T-helper 17 cell (primary cell): ENCODE measurements at regions not wholly inside any gene's neighbourhood (a gene's known extent, or its start where the extent isn't known, plus 50 kb on each side); places are given as distances from the start of the nearest gene placed in this dataset.

Experiments
- ATAC-seq: fragments of 150-1000 bp; cut with Tn5 transposase; 2 replicates; pipeline ENCODE4 v1.10.0; 2021; ENCODE audit warnings: mild to moderate bottlenecking, moderate library complexity
- DNase-seq, 3 donors: peaks; one replicate each; pipeline versions ENCODE4 v3.0.0 to v3.0.0-alpha.2; 2020 to 2021
- H3K9me3 ChIP-seq: one replicate; pipeline ENCODE4 v1.7.0; 2013; ENCODE audit warnings: low read length, mild to moderate bottlenecking; ENCODE audit not compliant: control insufficient read depth, poor library complexity, severe bottlenecking
- H3K27ac Mint-ChIP-seq: one replicate; pipeline ENCODE4 v1.8.0; 2022; ENCODE audit warnings: mild to moderate bottlenecking, moderate library complexity, mixed read lengths
- H3K27me3 Mint-ChIP-seq: one replicate; pipeline ENCODE4 v1.8.0; 2022; ENCODE audit warnings: mixed read lengths
- H3K36me3 Mint-ChIP-seq: one replicate; pipeline ENCODE4 v1.8.0; 2022; ENCODE audit warnings: low read depth, mixed read lengths
- H3K4me1 Mint-ChIP-seq: one replicate; pipeline ENCODE4 v1.8.0; 2022; ENCODE audit warnings: mild to moderate bottlenecking, mixed read lengths
- H3K4me3 Mint-ChIP-seq: one replicate; pipeline ENCODE4 v1.8.0; 2022; ENCODE audit warnings: mild to moderate bottlenecking, moderate library complexity, mixed read lengths

DNA sequence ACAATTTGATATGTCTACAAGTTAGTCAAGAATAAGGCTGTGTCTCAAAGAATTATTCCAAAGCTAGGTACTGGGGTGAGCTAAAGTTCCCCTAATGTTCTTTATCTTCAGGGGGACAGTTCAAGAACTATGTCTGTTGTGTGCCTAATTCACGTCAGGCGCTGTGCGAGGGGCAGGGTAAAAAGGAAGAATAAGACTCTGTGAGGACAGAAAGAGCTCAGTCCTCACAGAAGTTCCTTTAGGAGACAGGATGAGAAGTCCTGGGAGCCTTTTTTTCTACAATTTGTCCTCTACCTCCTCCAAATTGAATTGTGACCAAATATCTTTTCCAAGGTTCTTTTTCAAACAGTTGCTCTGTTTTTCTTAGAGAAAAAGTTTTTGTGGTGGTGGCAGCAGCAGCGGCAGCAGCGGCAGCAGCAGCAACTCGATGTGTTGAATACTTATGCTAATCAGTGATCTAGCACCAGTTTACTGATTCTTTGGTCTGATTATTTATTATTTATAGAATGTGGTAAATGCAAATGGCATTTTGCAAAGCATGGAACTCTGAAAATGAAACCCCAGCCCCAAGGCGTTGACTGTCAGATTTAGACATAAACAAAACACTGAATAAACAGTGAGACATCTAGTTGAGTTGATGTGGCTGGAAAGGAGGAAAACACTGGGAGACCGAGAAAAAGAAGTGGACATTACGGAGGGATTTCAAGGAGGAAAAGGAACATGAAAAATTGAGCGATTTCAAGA, 88.6 kb downstream of the GTPBP8 start:
- ATAC-seq (no peak), DNase-seq (no peak)
- Mint-ChIP-seq H3K27ac (no peak overlapping the region), H3K27me3 (no peaks in the 10 kb centered on the region), H3K4me3 (no peak overlapping the region), H3K4me1 (no peaks in the 10 kb centered on the region), H3K36me3 (peaks cover 2% of the 10 kb centered on the region)
- no peaks in the 10 kb centered on the region for H3K9me3 ChIP-seq

DNA sequence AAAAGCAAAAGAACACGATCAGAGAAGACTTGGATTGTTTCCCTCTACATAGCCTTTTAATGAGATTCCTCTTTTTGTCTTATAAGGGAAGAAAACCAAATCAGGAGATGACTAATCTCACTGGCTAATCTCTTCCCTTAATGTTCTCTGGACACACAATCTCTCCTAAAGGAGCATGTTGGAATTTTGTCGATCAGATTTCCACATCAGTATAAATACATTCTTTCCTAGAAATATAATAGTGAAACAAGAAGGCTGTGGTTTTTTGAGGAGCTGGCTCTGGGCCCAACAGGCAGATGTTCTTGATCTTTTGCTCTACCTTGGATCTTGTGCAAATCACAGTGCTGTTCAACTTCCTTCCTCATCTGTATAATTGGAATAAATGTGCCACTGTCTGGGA, 94.0 kb downstream of the GTPBP8 start:
- Mint-ChIP-seq H3K36me3 (peaks cover 6% of the 10 kb centered on the region), H3K27ac (no peak overlapping the region), H3K4me1 (peaks cover 2% of the 10 kb centered on the region), H3K4me3 (no peak overlapping the region), H3K27me3 (no peaks in the 10 kb centered on the region)
- no peaks in the 10 kb centered on the region for H3K9me3 ChIP-seq
- no peak for DNase-seq
- no peak for ATAC-seq

DNA sequence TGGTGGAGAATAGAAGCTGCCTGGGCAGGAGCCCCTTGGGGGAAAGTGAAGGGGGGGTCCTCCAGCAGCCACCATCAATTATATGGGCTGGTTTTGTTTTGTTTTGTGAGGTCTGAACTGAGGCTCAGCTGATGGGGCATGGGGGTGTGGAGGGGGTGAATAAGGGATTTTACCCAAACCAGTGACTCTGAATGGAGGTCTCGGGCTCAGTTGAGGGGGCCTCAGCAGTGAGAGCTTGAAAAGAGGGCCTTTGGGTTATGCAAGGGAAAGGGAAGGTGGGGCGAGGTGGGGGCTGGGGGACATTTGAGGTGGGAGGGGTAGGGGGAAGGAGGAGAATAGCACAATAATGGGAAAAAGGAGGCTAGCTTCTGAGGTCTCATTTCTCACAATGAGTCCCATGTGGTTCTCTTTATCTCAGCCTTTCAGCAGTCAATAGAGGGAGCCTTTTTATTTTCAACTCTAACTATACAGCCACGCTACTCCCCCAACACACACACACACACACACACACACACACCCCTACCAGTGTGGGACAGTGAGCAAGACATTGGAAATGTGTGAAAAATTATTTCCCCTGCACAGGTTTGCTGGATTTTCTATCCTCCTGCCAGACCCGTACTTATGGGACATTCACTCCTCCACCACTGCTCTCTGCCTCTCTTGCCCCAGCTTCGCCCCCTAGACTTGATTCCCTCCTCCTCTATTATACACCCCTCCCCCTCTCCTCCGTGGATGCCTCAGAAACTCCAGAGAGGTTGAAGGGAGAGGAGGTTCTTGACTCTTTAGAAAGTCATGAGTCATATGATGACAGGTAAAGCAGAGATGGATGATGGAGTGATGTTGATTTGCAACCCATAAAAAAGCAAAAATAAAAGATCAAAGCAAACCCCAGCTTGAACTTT, 96.0 kb downstream of the GTPBP8 start:
- no peaks in the 10 kb centered on the region for H3K9me3 ChIP-seq
- no peak overlapping the region for H3K27ac Mint-ChIP-seq
- no peak for DNase-seq
- no peak overlapping the region for H3K4me3 Mint-ChIP-seq
- no peak for ATAC-seq
- peaks cover 2% of the 10 kb centered on the region for H3K4me1 Mint-ChIP-seq
- peaks cover 13% of the 10 kb centered on the region for H3K36me3 Mint-ChIP-seq
- H3K27me3 Mint-ChIP-seq: no peaks in the 10 kb centered on the region

DNA sequence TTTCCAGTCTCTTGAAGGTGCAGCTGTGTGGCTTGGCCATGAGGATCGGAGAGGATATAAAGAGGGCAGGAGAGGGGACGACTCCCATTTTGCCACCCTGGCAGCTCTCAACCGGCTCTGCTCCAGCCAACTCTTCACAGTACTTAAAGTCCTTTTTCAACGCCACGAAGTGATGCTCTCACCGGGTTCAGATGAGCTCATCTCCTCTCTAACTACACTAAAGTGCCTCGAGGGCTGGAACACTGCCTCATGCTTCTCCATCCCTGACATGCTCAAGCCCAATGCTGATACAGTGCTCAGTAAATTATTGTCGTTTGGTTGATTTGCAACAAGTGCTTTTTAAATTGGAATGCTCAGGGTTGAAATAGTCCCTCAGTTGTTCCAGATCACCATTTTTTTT, 97.8 kb downstream of the GTPBP8 start:
- ATAC-seq (no peak), DNase-seq (no peak)
- Mint-ChIP-seq H3K36me3 (peaks cover 11% of the 10 kb centered on the region), H3K27ac (no peak overlapping the region), H3K4me1 (peaks cover 2% of the 10 kb centered on the region), H3K4me3 (no peak overlapping the region), H3K27me3 (no peaks in the 10 kb centered on the region)
- H3K9me3 ChIP-seq: no peaks in the 10 kb centered on the region

DNA sequence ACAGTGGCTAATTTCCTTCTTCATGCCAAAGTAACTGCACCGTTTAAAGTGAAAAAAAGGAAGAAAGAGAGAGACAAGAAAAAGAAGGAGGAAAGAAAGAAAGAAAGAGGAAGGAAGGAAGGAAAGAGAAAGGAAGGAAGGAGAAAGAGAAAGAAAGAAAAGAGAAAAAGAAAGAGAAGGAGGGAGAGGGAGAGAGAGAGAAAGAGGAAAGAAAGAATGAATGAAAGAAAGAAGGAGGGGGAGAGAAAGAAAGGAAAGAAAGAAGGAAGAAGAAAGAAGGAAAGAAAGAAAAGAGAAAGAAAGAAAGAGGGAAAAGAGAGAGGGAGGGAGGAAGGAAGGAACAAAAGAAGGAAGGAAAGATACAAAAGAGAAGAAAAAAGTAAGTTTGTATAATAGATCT, 100.6 kb downstream of the GTPBP8 start:
- H3K4me3 Mint-ChIP-seq: no peak overlapping the region
- no peak for DNase-seq
- no peak for ATAC-seq
- H3K9me3 ChIP-seq: no peaks in the 10 kb centered on the region
- H3K36me3 Mint-ChIP-seq: peaks cover 8% of the 10 kb centered on the region
- no peaks in the 10 kb centered on the region for H3K27me3 Mint-ChIP-seq
- H3K4me1 Mint-ChIP-seq: peaks cover 2% of the 10 kb centered on the region
- H3K27ac Mint-ChIP-seq: no peak overlapping the region

DNA sequence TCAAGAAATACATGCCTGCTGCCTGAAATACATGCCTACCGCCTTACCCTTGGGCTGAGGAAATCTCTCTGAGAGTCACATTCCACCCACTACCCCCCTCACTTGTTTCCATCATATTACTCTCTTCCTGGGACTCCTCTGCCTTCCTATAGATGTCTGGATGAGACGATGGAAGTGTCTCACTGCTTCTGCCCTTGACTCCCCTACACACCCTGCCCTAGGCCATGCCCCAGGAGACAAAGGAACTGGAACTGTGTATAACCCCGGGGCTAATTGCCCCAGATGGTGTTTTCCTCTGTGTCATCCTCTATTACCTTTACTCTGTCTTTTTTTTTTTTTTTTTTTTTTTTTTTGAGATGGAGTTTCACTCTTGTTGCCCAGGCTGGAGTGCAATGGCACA, 102.0 kb downstream of the GTPBP8 start:
- Mint-ChIP-seq H3K4me1 (peaks cover 3% of the 10 kb centered on the region), H3K4me3 (no peak overlapping the region), H3K27ac (no peak overlapping the region), H3K27me3 (no peaks in the 10 kb centered on the region), H3K36me3 (peaks cover 8% of the 10 kb centered on the region)
- H3K9me3 ChIP-seq: no peaks in the 10 kb centered on the region
- DNase-seq: no peak
- ATAC-seq: no peak

DNA sequence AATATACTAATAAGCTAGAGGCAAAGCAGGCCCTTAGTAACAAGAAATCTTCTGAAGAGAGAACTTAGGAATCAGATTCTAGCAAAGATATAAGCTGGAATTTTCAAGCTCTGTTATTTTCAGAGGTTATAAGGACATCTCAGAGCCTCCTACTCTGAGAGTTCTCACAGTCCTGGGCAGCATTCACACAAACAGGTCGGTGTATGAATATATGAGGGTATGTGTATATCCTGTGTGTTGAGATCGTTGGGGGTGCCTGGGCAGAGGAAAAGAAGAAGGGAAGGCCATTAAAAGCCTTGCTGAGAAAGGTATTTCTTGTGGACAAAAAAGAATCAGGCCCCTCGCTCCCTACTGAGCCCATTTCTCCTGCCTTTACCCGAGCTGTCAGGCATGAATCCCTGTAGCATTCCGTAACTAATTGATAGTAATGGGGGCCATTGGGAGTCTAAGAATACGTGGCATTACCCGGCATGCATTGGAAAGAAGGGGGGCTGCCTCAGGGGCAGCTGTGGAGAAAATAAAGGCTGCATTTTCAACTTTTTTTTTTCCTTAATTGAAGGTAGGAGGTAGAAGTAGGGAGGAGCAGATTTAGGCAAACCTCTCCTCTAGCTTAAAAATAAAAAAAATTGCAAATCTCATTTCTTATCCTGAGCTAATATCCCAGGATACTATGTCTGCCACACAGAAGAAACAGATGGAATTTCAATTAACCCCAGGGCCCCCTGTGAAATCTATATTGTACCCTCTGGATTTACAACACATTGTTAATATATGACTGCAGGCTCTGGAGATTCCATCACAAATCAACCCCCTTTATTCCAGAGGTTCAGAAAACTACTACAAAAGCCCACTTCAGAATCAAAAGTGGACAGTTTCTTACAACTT, 103.8 kb downstream of the GTPBP8 start:
- H3K27me3 Mint-ChIP-seq: no peaks in the 10 kb centered on the region
- no peak overlapping the region for H3K27ac Mint-ChIP-seq
- peaks cover 6% of the 10 kb centered on the region for H3K36me3 Mint-ChIP-seq
- no peak for ATAC-seq
- peaks cover 2% of the 10 kb centered on the region for H3K4me1 Mint-ChIP-seq
- no peaks in the 10 kb centered on the region for H3K9me3 ChIP-seq
- DNase-seq: no peak
- H3K4me3 Mint-ChIP-seq: no peak overlapping the region

DNA sequence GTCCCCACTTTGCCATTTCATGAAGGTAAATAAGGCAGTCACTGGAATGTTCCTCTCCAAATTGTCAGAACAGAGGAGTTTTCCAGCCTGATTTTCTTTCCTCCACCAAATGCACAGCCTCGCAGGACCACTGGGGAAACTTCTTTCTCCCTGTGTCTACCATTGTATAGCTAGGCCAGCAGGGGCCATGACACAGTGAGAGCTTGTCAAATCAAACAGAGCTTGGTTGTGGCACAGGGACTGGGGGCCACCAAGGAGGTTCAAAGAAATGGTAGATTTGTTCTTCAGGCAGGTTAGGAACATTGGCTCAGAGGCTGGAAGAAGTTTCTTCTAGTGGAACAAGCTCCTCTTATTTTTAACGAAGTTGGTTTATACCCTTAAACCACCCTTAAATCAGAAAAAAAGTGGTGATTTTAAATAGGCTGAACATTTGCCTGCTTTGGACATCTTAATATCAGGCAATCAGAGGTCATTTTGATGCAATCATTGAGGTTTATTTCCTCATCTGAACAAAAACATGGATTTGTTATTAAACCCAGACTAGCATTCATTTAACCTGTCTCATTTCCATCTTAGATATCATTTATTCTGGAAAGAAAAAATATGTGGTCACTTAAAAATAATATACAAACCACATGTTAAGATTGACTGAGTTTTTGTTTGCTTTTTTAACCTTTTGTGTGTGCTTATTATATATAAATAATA, 105.6 kb downstream of the GTPBP8 start:
- Mint-ChIP-seq H3K4me3 (no peak overlapping the region), H3K36me3 (peaks cover 2% of the 10 kb centered on the region), H3K27me3 (no peaks in the 10 kb centered on the region), H3K4me1 (peaks cover 2% of the 10 kb centered on the region), H3K27ac (no peak overlapping the region)
- no peaks in the 10 kb centered on the region for H3K9me3 ChIP-seq
- DNase-seq (no peak), ATAC-seq (no peak)

DNA sequence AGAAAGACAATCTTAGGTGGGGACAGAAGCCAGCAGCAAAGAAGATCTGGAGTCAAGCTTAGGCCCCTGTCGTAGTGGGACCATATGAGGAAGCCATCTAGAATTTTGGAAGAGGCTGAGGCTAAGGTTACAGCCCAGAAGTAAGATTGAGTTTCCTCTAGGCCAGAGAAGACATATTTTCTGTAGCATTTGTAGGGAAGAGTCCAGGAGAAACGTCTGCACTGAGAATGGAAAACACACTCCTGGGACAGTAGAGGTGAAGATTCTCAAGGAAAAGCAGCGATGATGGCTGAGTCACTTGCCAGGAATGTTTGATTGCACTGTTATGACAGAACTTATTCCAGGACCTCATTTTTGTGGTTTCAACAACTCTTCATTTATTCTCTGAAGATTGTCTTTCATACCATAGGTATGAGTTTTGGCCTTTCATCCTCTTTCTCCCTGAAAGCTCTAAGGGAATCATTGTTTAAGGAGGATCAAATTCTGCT, 107.2 kb downstream of the GTPBP8 start:
- H3K4me3 Mint-ChIP-seq: no peak overlapping the region
- DNase-seq (no peak), ATAC-seq (no peak)
- no peaks in the 10 kb centered on the region for H3K27me3 Mint-ChIP-seq
- peaks cover 2% of the 10 kb centered on the region for H3K4me1 Mint-ChIP-seq
- no peaks in the 10 kb centered on the region for H3K9me3 ChIP-seq
- no peaks in the 10 kb centered on the region for H3K36me3 Mint-ChIP-seq
- H3K27ac Mint-ChIP-seq: no peak overlapping the region

DNA sequence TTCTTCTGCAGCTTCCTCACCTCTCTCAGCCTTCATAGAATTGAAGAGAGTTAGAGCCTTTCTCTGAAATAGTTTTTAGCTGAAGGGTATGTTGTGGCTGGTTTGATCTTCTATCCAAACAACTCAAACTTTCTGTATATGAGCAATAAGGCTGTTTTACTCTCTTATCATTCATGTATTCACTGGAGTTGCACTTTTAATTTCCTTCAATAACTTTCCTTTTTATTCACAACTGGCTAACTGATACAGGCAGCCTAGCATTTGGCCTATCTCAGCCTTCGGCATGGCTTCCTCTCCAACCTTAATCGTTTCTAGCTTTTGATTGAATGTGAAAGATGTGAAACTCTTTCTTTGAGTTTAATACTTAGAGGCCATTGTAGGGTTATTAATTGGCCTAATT, 109.3 kb downstream of the GTPBP8 start:
- H3K27me3 Mint-ChIP-seq: no peaks in the 10 kb centered on the region
- DNase-seq: no peak
- no peak for ATAC-seq
- H3K27ac Mint-ChIP-seq: no peak overlapping the region
- H3K36me3 Mint-ChIP-seq: no peaks in the 10 kb centered on the region
- H3K4me1 Mint-ChIP-seq: peaks cover 2% of the 10 kb centered on the region
- no peak overlapping the region for H3K4me3 Mint-ChIP-seq
- no peaks in the 10 kb centered on the region for H3K9me3 ChIP-seq

DNA sequence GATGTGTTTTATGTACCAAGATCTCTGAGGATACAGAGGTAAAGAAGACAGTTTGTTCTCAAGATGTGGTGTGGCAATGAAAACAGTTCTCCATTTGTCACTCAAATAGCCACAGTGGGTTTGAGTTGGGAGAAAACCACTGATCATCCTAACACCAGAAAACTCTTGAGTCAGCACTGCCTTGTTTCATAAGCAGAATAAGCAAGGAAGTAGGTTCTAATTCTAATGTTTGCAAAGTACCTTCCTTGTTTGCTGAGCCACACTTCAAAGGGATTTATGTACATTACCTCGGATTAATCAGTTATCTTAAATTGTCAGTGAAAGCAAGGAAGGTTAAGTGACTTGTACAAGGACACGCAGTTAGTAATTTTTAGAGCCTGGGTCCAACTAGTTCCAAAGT, 107.8 kb upstream of the BOC start:
- ATAC-seq (no peak), DNase-seq (no peak)
- no peak overlapping the region for H3K4me3 Mint-ChIP-seq
- no peaks in the 10 kb centered on the region for H3K36me3 Mint-ChIP-seq
- no peaks in the 10 kb centered on the region for H3K4me1 Mint-ChIP-seq
- no peaks in the 10 kb centered on the region for H3K27me3 Mint-ChIP-seq
- H3K27ac Mint-ChIP-seq: no peak overlapping the region
- H3K9me3 ChIP-seq: no peaks in the 10 kb centered on the region

DNA sequence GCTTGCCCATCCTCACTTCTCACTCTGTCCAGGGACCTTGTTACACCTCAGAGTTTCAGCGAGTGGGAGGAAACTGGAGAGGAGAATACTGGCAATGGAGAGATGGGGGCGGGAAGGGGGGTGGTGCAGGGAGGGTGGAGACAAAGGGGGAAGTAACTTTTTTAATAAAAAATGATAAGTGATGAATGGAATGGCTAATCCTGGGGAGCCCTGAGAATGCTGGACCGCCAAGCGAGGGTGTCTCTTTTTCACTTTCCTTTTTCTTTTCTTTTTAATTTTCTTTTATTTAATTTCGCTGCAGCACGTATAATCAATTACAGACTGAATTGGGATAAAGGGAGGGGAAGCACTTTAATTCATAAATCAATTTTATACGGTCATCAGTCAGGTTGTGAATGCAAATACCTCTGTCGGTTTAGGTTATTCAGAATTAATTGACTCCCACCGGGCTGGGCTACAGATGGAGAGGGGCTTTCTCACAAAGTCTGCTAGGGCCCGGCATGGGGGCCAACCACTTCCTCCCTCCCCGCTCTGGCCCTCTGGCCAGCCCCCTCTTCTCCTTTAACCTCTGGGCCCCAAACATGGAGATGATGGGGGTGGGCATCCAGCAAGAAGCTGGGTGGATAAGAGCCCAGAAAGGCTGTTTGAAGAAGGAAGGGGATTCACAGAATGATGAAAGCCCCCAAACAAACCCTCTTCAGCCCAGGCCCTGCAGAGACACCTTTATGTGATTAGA, 106.8 kb upstream of the BOC start:
- Mint-ChIP-seq H3K4me3 (no peak overlapping the region), H3K27me3 (no peaks in the 10 kb centered on the region), H3K4me1 (no peaks in the 10 kb centered on the region), H3K36me3 (no peaks in the 10 kb centered on the region), H3K27ac (no peak overlapping the region)
- DNase-seq (no peak), ATAC-seq (no peak)
- H3K9me3 ChIP-seq: no peaks in the 10 kb centered on the region
